ENCODE measurements at regions not wholly inside any gene's neighbourhood (a gene's known extent, or its start where the extent isn't known, plus 50 kb on each side); places are given as distances from the start of the nearest gene placed in this dataset.

GRCh38 chr1:30043731-30044408 lies 679.5 kb downstream of the MATN1 start:
- DNase-seq (ENCODE audit: low read depth) (no peak), FAIRE-seq (no peak)
- no peaks in the 10 kb centered on the region for H3K4me1 Mint-ChIP-seq (ENCODE audit: low read depth, unreplicated experiment)
- Histone ChIP-seq H3K27ac (ENCODE audit: low read depth, low read length) (no peak overlapping the region), H3K4me1 (ENCODE audit: insufficient read depth, low read length) (no peaks in the 10 kb centered on the region), H3K9me3 (ENCODE audit: insufficient read depth, low read depth, low read length) (no peaks in the 10 kb centered on the region), H3K79me2 (ENCODE audit: insufficient read depth, low read length) (no peaks in the 10 kb centered on the region), H3K4me3 (ENCODE audit: insufficient read depth, low read depth, low read length) (no peak overlapping the region), H3K4me2 (ENCODE audit: low read length) (no peak overlapping the region), H4K20me1 (ENCODE audit: insufficient read depth, low read length) (no peaks in the 10 kb centered on the region), H3K36me3 (ENCODE audit: insufficient read depth, low read length) (no peaks in the 10 kb centered on the region), H3K27me3 (ENCODE audit: insufficient read depth, low read length) (no peaks in the 10 kb centered on the region), H2AFZ (ENCODE audit: low read depth, low read length) (no peak overlapping the region), H3K9ac (ENCODE audit: low read length) (no peak overlapping the region)
- peaks cover 8% of the 10 kb centered on the region for H3K9me3 Mint-ChIP-seq (ENCODE audit: unreplicated experiment)
- no peak for TF ChIP-seq CTCF (IDR thresholded peaks at IDR 0.05; ENCODE audit: insufficient read depth, low read depth, low read length)
- no peak for TF ChIP-seq EZH2 (IDR thresholded peaks at IDR 0.05; ENCODE audit: insufficient read depth, low read length)
- peaks cover 19% of the 10 kb centered on the region for H3K27me3 Mint-ChIP-seq (ENCODE audit: low read depth, unreplicated experiment)
- H3K36me3 Mint-ChIP-seq (ENCODE audit: low read depth, unreplicated experiment) = no peaks in the 10 kb centered on the region
- H3K4me3 Mint-ChIP-seq (ENCODE audit: unreplicated experiment) = no peak overlapping the region
- no peak overlapping the region for H3K27ac Mint-ChIP-seq (ENCODE audit: unreplicated experiment)

- H3K9me3 Mint-ChIP-seq (ENCODE audit: unreplicated experiment) = peaks cover 11% of the 10 kb centered on the region
- no peak overlapping the region for H3K4me2 ChIP-seq (ENCODE audit: low read length)
- H3K27ac ChIP-seq (ENCODE audit: low read depth, low read length) = no peak overlapping the region
- no peaks in the 10 kb centered on the region for H3K4me1 ChIP-seq (ENCODE audit: insufficient read depth, low read length)
- no peaks in the 10 kb centered on the region for H3K4me1 Mint-ChIP-seq (ENCODE audit: low read depth, unreplicated experiment)
- no peak overlapping the region for H3K9ac ChIP-seq (ENCODE audit: low read length)
- no peak for DNase-seq (ENCODE audit: low read depth)
- H3K27me3 Mint-ChIP-seq (ENCODE audit: low read depth, unreplicated experiment) = peaks cover 21% of the 10 kb centered on the region
- H3K27me3 ChIP-seq (ENCODE audit: insufficient read depth, low read length) = no peaks in the 10 kb centered on the region
- no peaks in the 10 kb centered on the region for H3K79me2 ChIP-seq (ENCODE audit: insufficient read depth, low read length)
- H3K36me3 ChIP-seq (ENCODE audit: insufficient read depth, low read length) = no peaks in the 10 kb centered on the region
- no peak for FAIRE-seq
- no peaks in the 10 kb centered on the region for H4K20me1 ChIP-seq (ENCODE audit: insufficient read depth, low read length)
- TF ChIP-seq EZH2 (IDR thresholded peaks at IDR 0.05; ENCODE audit: insufficient read depth, low read length) = no peak
- TF ChIP-seq CTCF (IDR thresholded peaks at IDR 0.05; ENCODE audit: insufficient read depth, low read depth, low read length) = no peak
- no peak overlapping the region for H2AFZ ChIP-seq (ENCODE audit: low read depth, low read length)
- H3K4me3 ChIP-seq (ENCODE audit: insufficient read depth, low read depth, low read length) = no peak overlapping the region
- no peaks in the 10 kb centered on the region for H3K36me3 Mint-ChIP-seq (ENCODE audit: low read depth, unreplicated experiment)
- H3K4me3 Mint-ChIP-seq (ENCODE audit: unreplicated experiment) = no peak overlapping the region
- no peak overlapping the region for H3K27ac Mint-ChIP-seq (ENCODE audit: unreplicated experiment)
- no peaks in the 10 kb centered on the region for H3K9me3 ChIP-seq (ENCODE audit: insufficient read depth, low read depth, low read length)
Measured at GRCh38 chr1:30043256-30043655, 680.1 kb downstream of the MATN1 start.

- peaks cover 12% of the 10 kb centered on the region for H3K9me3 Mint-ChIP-seq (ENCODE audit: unreplicated experiment)
- TF ChIP-seq EZH2 (IDR thresholded peaks at IDR 0.05; ENCODE audit: insufficient read depth, low read length) = no peak
- no peak for TF ChIP-seq CTCF (IDR thresholded peaks at IDR 0.05; ENCODE audit: insufficient read depth, low read depth, low read length)
- FAIRE-seq = no peak
- Histone ChIP-seq H3K9me3 (ENCODE audit: insufficient read depth, low read depth, low read length) (no peaks in the 10 kb centered on the region), H3K27me3 (ENCODE audit: insufficient read depth, low read length) (no peaks in the 10 kb centered on the region), H3K4me3 (ENCODE audit: insufficient read depth, low read depth, low read length) (no peak overlapping the region), H3K9ac (ENCODE audit: low read length) (no peak overlapping the region), H4K20me1 (ENCODE audit: insufficient read depth, low read length) (no peaks in the 10 kb centered on the region), H2AFZ (ENCODE audit: low read depth, low read length) (no peak overlapping the region), H3K4me2 (ENCODE audit: low read length) (no peak overlapping the region), H3K4me1 (ENCODE audit: insufficient read depth, low read length) (no peaks in the 10 kb centered on the region), H3K27ac (ENCODE audit: low read depth, low read length) (no peak overlapping the region), H3K79me2 (ENCODE audit: insufficient read depth, low read length) (no peaks in the 10 kb centered on the region), H3K36me3 (ENCODE audit: insufficient read depth, low read length) (no peaks in the 10 kb centered on the region)
- DNase-seq (ENCODE audit: low read depth) = no peak
- H3K4me3 Mint-ChIP-seq (ENCODE audit: unreplicated experiment) = no peak overlapping the region
- H3K4me1 Mint-ChIP-seq (ENCODE audit: low read depth, unreplicated experiment) = no peaks in the 10 kb centered on the region
- no peaks in the 10 kb centered on the region for H3K36me3 Mint-ChIP-seq (ENCODE audit: low read depth, unreplicated experiment)
- no peak overlapping the region for H3K27ac Mint-ChIP-seq (ENCODE audit: unreplicated experiment)
- peaks cover 24% of the 10 kb centered on the region for H3K27me3 Mint-ChIP-seq (ENCODE audit: low read depth, unreplicated experiment)
Measured at GRCh38 chr1:30042438-30043147, 680.8 kb downstream of the MATN1 start.
